Activated CD8-positive, alpha-beta memory T cell treated with anti-CD3 and anti-CD28 coated beads for 36 hours (primary cell): ENCODE measurements at regions not wholly inside any gene's neighbourhood (a gene's known extent, or its start where the extent isn't known, plus 50 kb on each side); places are given as distances from the start of the nearest gene placed in this dataset.
"Not testable (repeated sequence)": the region's sequence is repeated elsewhere in the genome, so short reads cannot be mapped to it uniquely, and the experiment has no call there.

Source experiments
- CTCF ChIA-PET: fragments of 350-600 bp; sonication (Branson Sonifier 250); formaldehyde crosslinking; loops from one replicate; lab custom pipeline; 2021; ENCODE audit warnings: antibody characterized with exemption; lab: Charles Lee
- POLR2A ChIA-PET: fragments of 350-600 bp; sonication (Branson Sonifier 250); formaldehyde crosslinking; loops from one replicate; lab custom pipeline; 2021; ENCODE audit warnings: antibody characterized with exemption; lab: Charles Lee

GRCh38 chr1:121048769-121049443, 135.2 kb downstream of the FAM72B start:
- POLR2A ChIA-PET, CTCF ChIA-PET: not testable (repeated sequence)

- CTCF ChIA-PET, POLR2A ChIA-PET: not testable (repeated sequence)
Observed at GRCh38 chr1:121050097-121050496, 134.0 kb downstream of the FAM72B start.

- CTCF ChIA-PET, POLR2A ChIA-PET: not testable (repeated sequence)
Observed at GRCh38 chr1:121051161-121051790, 132.9 kb downstream of the FAM72B start.

GRCh38 chr1:121052081-121052660, 132.0 kb downstream of the FAM72B start:
- POLR2A ChIA-PET, CTCF ChIA-PET: not testable (repeated sequence)

- CTCF ChIA-PET, POLR2A ChIA-PET: not testable (repeated sequence)
Observed at GRCh38 chr1:121054928-121055327, 129.2 kb downstream of the FAM72B start.

GRCh38 chr1:121066925-121067324, 117.2 kb downstream of the FAM72B start:
- CTCF ChIA-PET, POLR2A ChIA-PET: not testable (repeated sequence)

DNA sequence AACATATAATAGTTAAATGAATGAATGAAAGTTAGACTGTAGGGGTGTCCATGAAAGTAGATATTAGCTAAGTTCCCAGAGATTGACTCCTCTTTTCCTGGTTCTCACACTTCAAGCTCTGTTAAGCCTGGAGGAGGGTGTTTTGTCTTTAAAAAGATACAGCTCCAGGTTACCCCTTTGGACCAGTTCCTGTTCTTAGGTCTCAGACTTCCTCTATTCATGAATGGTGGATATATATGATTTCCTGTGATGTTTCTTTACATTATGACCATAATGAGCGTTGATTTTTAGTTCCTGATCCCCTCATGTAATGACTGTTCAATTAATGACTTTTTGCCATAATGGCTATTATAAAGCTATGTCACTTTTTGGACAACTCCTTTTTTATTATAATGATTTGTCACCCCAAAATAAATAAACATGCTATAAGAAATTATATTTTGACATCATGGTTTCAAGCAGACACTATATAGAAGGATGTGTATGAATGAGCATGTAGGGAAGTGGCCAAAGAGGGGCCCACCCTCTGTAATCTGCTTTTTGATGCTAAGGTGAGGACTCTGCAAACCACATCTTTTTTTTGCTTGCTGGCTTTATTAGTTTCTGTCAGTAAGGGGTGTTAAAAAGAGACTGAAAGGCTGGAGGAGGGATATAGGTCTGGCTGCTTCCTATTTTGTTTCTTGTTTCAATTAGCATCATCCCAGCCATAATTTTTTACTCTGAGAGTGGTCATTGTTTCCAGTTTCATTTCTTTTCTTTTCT, 115.2 kb downstream of the FAM72B start:
- POLR2A ChIA-PET, CTCF ChIA-PET: not testable (repeated sequence)

DNA sequence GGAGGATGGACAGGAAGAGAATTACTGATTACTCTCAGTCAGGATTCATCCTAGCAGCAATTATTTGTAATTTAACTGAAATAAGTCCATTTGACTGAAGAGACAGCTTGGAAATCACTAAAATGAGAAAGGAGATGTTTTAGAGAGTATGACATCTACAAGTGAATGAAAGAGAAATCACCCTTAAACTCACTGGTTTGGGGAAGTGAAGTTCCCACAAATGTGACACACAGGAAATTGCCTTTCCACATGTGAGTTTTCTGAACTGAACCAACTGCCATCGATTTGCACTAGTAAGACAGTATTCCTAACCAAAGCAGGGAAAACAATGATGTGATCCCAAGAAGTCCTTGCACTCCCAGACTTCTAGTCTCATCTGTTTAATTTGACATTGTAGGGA, 110.3 kb downstream of the FAM72B start:
- CTCF ChIA-PET, POLR2A ChIA-PET: not testable (repeated sequence)

DNA sequence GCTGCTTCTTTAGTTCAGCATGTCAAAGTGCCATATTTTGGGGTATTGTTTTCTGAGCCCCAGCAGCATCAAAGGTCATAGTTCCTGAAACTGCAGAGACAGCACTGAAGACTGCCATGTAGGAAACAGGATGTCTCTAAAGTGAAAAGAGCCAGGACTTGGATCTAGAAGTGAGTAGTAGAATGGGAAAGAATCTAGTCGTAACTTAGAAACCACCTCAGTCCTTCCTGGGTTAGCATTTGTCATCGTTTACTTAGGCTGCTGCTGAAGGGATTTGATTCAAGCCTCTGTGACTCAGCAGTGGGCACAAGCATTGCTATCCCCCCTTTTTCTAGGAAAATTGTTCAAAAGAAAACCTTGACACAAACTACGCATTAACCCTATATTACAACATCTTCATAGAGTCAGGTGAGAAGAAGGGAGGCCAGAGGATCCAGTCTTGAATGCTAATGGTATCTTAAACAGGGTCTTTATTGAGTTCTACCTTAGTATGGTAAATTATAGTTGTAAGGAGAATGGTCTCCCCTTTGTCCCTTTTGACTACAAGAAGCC, 108.8 kb downstream of the FAM72B start:
- CTCF ChIA-PET, POLR2A ChIA-PET: not testable (repeated sequence)

DNA sequence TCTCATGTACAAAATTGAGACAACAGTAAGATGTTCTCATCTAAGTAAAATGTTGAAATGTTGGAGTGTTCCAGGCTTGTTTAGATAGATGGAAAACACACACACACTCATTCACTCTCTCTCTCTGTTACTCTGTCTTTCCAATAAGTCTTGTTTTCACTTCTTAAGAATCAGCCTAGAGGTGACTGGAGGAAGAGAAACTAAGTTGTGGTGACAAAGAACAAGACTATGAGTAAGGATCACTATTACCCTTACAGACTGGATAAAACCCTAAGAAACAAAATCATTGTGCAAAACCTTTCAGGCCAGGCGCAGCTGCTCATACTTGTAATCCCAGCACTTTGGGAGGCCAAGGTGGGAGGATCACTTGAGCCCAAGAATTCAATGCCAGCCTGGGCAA, 107.5 kb downstream of the FAM72B start:
- POLR2A ChIA-PET, CTCF ChIA-PET: not testable (repeated sequence)

DNA sequence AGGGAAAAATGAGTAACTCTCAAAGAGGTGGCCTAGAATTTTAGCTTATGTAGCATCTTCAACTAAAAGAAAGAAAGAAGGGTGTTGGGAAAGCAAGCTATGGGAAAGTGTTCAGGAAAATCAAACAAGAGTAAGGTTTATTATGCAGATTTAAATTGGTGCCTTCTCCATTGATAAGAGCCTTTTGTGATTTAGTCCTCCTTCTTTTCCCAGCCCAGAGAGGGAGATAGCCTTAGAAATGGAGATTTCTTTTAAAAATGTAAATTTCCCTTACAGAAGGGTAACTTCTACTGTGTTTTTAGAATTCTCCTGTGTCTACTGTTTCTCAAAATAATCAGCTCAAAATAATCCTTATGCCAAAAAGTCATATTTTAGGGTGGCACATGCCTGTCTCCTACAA, 104.5 kb downstream of the FAM72B start:
- CTCF ChIA-PET, POLR2A ChIA-PET: not testable (repeated sequence)

- POLR2A ChIA-PET, CTCF ChIA-PET: not testable (repeated sequence)
Observed at GRCh38 chr1:121080197-121080903, 103.8 kb downstream of the FAM72B start.

- CTCF ChIA-PET, POLR2A ChIA-PET: not testable (repeated sequence)
Observed at GRCh38 chr1:121080904-121081264, 103.3 kb downstream of the FAM72B start.

DNA sequence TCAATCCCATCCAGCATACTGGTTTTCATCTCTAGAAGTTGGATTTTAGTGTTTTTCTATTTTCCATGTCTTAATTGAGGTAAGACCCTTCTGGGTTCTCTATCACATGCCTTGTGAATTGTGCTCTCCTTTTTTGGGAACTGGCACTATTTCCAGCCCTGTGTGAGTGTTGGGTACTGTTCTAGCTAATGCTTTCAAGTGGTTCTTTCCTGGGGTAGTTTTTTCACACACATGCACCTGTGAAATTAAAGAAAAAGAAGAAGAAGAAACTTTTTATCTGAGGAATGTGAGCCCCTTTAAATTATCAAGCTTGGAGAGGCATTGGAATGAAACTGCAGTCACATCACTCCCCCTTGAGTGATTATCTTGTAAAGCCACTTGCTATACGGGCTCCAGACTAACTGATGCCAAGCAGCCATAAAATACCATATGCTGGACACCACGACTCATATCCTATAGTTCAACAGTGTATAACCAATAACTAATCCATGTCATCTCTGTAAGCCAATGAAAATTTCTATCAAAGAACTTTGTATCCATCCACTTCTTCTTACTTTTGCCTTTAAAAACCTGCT, 102.4 kb downstream of the FAM72B start:
- POLR2A ChIA-PET, CTCF ChIA-PET: not testable (repeated sequence)

- POLR2A ChIA-PET, CTCF ChIA-PET: not testable (repeated sequence)
Observed at GRCh38 chr1:121082995-121083394, 101.1 kb downstream of the FAM72B start.

DNA sequence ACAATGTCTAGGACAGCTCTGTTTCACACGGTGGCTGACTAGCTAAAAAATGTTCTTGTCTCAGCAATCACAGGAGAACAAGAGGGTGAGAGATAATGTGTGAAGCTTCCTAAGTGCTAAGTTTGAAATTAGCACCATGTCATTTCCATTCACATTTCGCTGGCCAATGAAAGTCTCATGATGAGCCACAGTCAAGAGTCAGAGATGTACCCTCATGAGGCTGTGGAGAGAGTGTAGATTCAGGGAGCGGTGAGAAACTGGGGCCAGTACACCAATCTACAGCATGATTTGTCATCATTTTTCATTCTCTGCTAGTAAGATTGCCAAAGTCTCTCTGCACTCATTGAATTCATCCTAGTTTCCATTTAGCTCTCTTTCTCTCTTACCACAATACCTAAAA, 97.9 kb downstream of the FAM72B start:
- CTCF ChIA-PET, POLR2A ChIA-PET: not testable (repeated sequence)

DNA sequence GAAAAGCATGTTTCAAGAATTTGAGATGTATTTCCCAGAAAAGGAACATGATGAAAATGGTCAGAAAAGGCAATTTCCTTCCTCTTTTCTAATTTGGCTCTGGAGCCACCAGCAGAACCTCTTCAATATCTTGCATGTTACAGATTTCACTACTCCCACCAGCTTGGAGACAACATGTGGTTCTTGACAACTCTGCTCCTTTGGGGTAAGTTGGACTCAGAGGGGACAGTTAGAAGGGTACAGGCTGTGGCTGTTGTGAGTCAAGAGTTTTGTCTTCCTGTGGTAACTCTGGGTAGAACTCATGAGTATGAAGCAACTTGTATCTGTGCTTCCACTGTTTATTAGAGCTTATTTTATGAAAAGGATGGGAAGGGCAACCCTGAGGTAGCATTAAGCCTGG, 96.9 kb downstream of the FAM72B start:
- CTCF ChIA-PET, POLR2A ChIA-PET: not testable (repeated sequence)

DNA sequence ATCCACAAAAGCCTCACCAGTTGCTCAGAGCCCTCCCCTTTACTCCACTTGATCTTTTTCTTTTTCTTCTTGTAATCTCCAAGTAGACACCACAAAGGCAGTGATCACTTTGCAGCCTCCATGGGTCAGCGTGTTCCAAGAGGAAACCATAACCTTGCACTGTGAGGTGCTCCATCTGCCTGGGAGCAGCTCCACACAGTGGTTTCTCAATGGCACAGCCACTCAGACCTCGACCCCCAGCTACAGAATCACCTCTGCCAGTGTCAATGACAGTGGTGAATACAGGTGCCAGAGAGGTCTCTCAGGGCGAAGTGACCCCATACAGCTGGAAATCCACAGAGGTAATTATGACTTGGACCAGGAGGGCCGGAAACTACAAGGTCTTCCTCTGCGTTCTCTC, 95.6 kb downstream of the FAM72B start:
- POLR2A ChIA-PET, CTCF ChIA-PET: not testable (repeated sequence)

GRCh38 chr1:121092329-121092968, 91.7 kb downstream of the FAM72B start:
- CTCF ChIA-PET, POLR2A ChIA-PET: not testable (repeated sequence)
